Suprapubic skin (tissue), 4 donors: ENCODE measurements at regions not wholly inside any gene's neighbourhood (a gene's known extent, or its start where the extent isn't known, plus 50 kb on each side); places are given as distances from the start of the nearest gene placed in this dataset.

Experiments
- DNase-seq, 2 donors: peaks; one replicate each; pipeline ENCODE4 v3.0.0-alpha.2; 2019; ENCODE audit warnings: low spot score in 2 of 2
- H3K27ac ChIP-seq: fragments of 200-600 bp; sonication (generic); one replicate; pipeline ENCODE4 v1.5.1; 2019
- H3K27me3 ChIP-seq: fragments of 200-600 bp; sonication (generic); one replicate; pipeline ENCODE4 v1.5.1; 2019
- H3K36me3 ChIP-seq: fragments of 200-600 bp; sonication (generic); one replicate; pipeline ENCODE4 v1.5.1; 2019
- H3K4me1 ChIP-seq: fragments of 200-600 bp; sonication (generic); one replicate; pipeline ENCODE4 v1.5.1; 2019
- H3K4me3 ChIP-seq: fragments of 200-600 bp; sonication (generic); one replicate; pipeline ENCODE4 v1.5.1; 2019; ENCODE audit warnings: mild to moderate bottlenecking
- H3K9me3 ChIP-seq: fragments of 200-600 bp; sonication (generic); one replicate; pipeline ENCODE4 v1.5.1; 2019
- EP300 ChIP-seq: sonication (generic); formaldehyde crosslinking; IDR thresholded peaks from one replicate; pipeline ENCODE4 v1.6.1; 2017; ENCODE audit warnings: antibody characterized with exemption
- POLR2A ChIP-seq, 2 donors: fragments of 450-650 bp; IDR thresholded peaks; one replicate each; pipeline ENCODE4 v1.6.1; 2017; ENCODE audit warnings: antibody characterized with exemption in 2 of 2, mild to moderate bottlenecking in 2 of 2, moderate library complexity in 2 of 2
- POLR2AphosphoS5 ChIP-seq, 3 donors: sonication (generic); formaldehyde crosslinking; IDR thresholded peaks; one replicate each; pipeline ENCODE4 v1.6.1; 2017; ENCODE audit warnings: antibody characterized with exemption in 3 of 3
- WGBS: methylation state at CpG from one replicate; pipeline ENCODE4 v1.1.5; 2018; 5-methylcytosine and 5-hydroxymethylcytosine counted together
- TF ChIP-seq, protein P1 (sequence below), 2 donors: fragments of 200-600 bp in 1 of 2; fragments of 450-650 bp in 1 of 2; sonication (generic) in 1 of 2; IDR thresholded peaks; one replicate each; pipeline ENCODE4 v1.5.1; 2016 to 2019; ENCODE audit warnings: antibody characterized with exemption in 2 of 2, mild to moderate bottlenecking in 1 of 2, moderate library complexity in 1 of 2

DNA sequence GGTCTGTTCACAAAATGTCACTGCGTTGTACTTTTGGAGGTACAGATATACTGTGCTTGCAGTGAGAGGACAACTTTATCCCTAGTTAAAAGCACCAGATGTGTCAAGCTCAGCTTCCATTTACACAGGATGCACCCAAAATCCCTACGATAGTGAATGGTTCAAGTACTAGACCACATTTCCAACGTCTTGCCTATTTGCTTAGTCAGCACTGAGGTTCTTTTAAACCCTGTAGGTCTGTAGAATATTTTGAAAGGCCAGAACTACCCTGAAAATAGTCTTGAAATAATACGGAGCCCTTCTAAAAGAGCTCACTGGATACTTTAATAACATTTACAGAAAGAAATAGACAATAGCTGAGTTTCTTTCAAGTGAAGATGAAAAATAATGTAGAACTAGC lies 466.1 kb downstream of the FUT8 start:
- H3K4me3 ChIP-seq: no peak overlapping the region
- 83% methylated on average over 4 of the region's 4 CpGs for WGBS

DNA sequence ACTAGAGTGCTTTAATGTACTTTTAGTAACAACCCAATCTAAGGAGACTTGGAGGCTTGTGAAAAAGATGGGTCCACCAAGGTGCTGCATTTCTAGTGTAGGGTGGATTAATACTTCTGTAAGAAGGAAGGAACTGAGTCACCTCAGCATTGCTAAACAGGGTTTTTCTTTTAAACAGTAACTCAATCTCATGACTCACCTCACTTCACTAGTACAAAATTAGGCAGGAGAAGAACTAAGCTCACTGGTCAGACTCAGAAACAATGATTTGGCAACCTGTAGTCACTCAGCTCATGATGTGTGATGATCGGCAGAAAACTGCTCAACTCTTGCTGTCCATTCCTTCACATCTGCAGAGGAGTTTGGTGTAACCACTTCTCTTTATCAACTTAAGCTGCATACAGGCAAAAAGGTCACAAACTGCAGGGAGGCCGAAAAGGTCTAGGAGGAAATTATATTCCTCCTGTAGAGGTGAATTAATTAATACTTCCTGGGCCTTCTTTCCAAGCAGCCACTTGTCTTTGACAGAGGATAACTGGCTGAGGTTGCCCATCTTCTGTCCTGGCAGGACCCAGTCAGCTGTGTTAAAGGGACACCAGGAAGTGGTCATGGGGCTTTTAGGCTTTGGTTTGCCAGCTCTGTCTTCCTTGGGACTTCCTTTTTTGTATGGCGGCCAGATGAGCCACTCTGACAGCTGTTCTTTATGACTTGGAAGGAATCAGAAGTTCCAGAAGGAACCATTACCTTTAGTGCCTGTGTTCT lies 466.9 kb downstream of the FUT8 start:
- 79% methylated on average over 3 of the region's 3 CpGs for WGBS
- Histone ChIP-seq H3K36me3 (no peaks in the 10 kb centered on the region), H3K4me1 (no peaks in the 10 kb centered on the region), H3K27me3 (no peaks in the 10 kb centered on the region), H3K9me3 (no peaks in the 10 kb centered on the region), H3K27ac (no peak overlapping the region), H3K4me3 (no peak overlapping the region)
- DNase-seq: no peak
- TF ChIP-seq EP300 (no peak), POLR2A (IDR thresholded peaks at IDR 0.05) (no peak), POLR2AphosphoS5 (IDR thresholded peaks at IDR 0.05) (no peak)
- TF ChIP-seq, protein P1, sequence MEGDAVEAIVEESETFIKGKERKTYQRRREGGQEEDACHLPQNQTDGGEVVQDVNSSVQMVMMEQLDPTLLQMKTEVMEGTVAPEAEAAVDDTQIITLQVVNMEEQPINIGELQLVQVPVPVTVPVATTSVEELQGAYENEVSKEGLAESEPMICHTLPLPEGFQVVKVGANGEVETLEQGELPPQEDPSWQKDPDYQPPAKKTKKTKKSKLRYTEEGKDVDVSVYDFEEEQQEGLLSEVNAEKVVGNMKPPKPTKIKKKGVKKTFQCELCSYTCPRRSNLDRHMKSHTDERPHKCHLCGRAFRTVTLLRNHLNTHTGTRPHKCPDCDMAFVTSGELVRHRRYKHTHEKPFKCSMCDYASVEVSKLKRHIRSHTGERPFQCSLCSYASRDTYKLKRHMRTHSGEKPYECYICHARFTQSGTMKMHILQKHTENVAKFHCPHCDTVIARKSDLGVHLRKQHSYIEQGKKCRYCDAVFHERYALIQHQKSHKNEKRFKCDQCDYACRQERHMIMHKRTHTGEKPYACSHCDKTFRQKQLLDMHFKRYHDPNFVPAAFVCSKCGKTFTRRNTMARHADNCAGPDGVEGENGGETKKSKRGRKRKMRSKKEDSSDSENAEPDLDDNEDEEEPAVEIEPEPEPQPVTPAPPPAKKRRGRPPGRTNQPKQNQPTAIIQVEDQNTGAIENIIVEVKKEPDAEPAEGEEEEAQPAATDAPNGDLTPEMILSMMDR (IDR thresholded peaks at IDR 0.05): no peak

More for the DNA sequence above, 466.1 kb downstream of the FUT8 start:
- no peaks in the 10 kb centered on the region for H3K36me3 ChIP-seq
- H3K9me3 ChIP-seq: no peaks in the 10 kb centered on the region
- no peak for TF ChIP-seq POLR2A (IDR thresholded peaks at IDR 0.05)
- TF ChIP-seq POLR2AphosphoS5 (IDR thresholded peaks at IDR 0.05): no peak
- TF ChIP-seq, protein P1 (IDR thresholded peaks at IDR 0.05): no peak
- TF ChIP-seq EP300: no peak
- no peak overlapping the region for H3K27ac ChIP-seq
- no peak for DNase-seq
- no peaks in the 10 kb centered on the region for H3K4me1 ChIP-seq
- H3K27me3 ChIP-seq: no peaks in the 10 kb centered on the region

DNA sequence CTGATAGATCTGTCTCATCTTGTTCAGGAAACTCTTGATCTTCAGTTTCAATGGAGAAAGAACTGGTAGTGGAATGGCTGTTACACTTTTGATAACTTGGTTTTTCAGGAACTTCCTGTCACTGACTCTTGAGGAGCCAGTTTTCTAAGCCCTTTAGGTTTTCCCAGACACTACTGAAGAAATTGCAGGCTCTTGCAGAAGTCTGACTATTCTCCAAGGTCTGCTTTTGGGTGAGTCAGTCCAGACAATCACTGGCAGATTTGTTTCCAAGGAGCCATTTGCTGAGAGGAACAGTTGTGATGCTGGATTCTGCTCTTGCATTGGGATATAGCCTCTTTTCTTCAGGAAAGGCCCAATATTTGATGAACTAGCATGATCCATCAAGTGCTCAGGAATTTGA lies 468.0 kb downstream of the FUT8 start:
- TF ChIP-seq POLR2AphosphoS5 (IDR thresholded peaks at IDR 0.05): no peak
- TF ChIP-seq, protein P1 (IDR thresholded peaks at IDR 0.05): no peak
- no peak for TF ChIP-seq EP300
- no peak for TF ChIP-seq POLR2A (IDR thresholded peaks at IDR 0.05)
- Histone ChIP-seq H3K4me1 (no peaks in the 10 kb centered on the region), H3K27me3 (no peaks in the 10 kb centered on the region), H3K4me3 (no peak overlapping the region), H3K27ac (no peak overlapping the region), H3K9me3 (no peaks in the 10 kb centered on the region), H3K36me3 (no peaks in the 10 kb centered on the region)
- no peak for DNase-seq

DNA sequence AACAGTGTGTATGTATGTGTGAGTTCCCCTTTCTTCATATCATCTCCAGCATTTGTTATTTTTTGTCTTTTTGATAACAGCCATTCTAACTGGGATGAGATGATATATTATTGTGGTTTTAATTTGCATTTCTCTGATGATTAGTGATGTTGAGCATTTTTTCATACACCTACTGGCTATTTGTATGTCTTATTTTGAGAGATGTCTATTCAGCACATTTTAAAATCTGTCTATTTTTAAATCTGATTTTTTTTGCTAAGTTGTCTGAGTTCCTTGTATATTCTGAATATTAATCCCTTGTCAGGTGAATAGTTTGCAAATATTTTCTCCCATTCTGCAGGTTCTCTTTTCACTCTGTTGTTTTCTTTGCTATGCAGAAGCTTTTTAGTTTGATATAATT lies 469.1 kb downstream of the FUT8 start:
- no peaks in the 10 kb centered on the region for H3K36me3 ChIP-seq
- TF ChIP-seq, protein P1 (IDR thresholded peaks at IDR 0.05): no peak
- TF ChIP-seq EP300: no peak
- no peak for TF ChIP-seq POLR2A (IDR thresholded peaks at IDR 0.05)
- TF ChIP-seq POLR2AphosphoS5 (IDR thresholded peaks at IDR 0.05): no peak
- H3K9me3 ChIP-seq: no peaks in the 10 kb centered on the region
- no peak for DNase-seq
- H3K27me3 ChIP-seq: no peaks in the 10 kb centered on the region
- no peak overlapping the region for H3K27ac ChIP-seq
- H3K4me1 ChIP-seq: no peaks in the 10 kb centered on the region
- no peak overlapping the region for H3K4me3 ChIP-seq

DNA sequence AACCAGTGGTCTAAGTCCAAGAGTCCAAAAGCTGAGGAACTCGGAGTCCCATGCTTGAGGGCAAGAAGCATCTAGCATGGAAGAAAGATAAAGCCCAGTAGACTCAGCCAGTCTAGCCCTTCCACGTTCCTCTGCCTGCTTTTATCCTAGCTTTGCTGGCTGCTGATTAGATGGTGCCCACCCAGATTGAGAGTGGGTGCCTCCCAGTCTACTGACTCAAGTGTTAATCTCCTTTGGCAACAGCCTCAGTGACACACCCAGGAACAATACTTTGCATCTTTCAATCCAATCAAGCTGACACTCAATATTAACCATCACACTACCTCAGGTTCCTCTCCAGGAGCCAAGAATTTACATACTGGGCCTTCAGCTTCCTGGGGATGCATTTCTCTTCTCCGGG lies 476.1 kb downstream of the FUT8 start:
- WGBS: 67% methylated on average over 3 of the region's 3 CpGs
- no peak overlapping the region for H3K27ac ChIP-seq
- DNase-seq: no peak
- H3K36me3 ChIP-seq: no peaks in the 10 kb centered on the region
- TF ChIP-seq POLR2A (IDR thresholded peaks at IDR 0.05) (no peak), POLR2AphosphoS5 (IDR thresholded peaks at IDR 0.05) (no peak), EP300 (no peak)
- TF ChIP-seq, protein P1 (IDR thresholded peaks at IDR 0.05): no peak
- no peaks in the 10 kb centered on the region for H3K27me3 ChIP-seq
- no peak overlapping the region for H3K4me3 ChIP-seq
- no peaks in the 10 kb centered on the region for H3K4me1 ChIP-seq
- H3K9me3 ChIP-seq: no peaks in the 10 kb centered on the region
